ENCODE measurements at regions not wholly inside any gene's neighbourhood (a gene's known extent, or its start where the extent isn't known, plus 50 kb on each side); places are given as distances from the start of the nearest gene placed in this dataset.

DNA sequence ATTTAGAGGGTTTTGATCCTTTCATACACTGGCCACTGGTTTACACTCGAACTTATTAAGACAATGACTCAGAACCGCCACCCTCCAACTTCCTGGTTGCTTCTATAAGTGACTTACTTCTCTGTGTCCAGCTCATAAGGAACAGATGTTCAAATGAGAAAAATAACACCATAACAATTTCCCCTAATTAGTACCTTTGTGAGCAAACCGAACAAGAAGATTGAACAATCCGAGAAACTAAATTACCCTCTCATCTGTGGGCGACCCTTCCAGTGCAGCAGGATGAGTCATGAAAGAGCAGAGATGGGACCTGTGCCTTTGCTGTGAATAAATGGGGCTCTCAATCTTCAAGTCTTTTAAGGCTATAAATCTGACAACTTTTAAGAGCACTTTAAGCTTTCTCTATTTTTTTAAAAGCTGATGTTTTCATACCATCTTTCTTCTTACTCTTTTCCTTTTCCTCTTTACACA lies 146.8 kb upstream of the RASSF8 start:
- TF ChIP-seq EP300 (IDR thresholded peaks at IDR 0.05): no peak
- TF ChIP-seq POLR2A (IDR thresholded peaks at IDR 0.05): no peak
- TF ChIP-seq, protein P1, sequence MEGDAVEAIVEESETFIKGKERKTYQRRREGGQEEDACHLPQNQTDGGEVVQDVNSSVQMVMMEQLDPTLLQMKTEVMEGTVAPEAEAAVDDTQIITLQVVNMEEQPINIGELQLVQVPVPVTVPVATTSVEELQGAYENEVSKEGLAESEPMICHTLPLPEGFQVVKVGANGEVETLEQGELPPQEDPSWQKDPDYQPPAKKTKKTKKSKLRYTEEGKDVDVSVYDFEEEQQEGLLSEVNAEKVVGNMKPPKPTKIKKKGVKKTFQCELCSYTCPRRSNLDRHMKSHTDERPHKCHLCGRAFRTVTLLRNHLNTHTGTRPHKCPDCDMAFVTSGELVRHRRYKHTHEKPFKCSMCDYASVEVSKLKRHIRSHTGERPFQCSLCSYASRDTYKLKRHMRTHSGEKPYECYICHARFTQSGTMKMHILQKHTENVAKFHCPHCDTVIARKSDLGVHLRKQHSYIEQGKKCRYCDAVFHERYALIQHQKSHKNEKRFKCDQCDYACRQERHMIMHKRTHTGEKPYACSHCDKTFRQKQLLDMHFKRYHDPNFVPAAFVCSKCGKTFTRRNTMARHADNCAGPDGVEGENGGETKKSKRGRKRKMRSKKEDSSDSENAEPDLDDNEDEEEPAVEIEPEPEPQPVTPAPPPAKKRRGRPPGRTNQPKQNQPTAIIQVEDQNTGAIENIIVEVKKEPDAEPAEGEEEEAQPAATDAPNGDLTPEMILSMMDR (IDR thresholded peaks at IDR 0.05): no peak
- intact Hi-C loops (cut with DNase I): no loop called here

DNA sequence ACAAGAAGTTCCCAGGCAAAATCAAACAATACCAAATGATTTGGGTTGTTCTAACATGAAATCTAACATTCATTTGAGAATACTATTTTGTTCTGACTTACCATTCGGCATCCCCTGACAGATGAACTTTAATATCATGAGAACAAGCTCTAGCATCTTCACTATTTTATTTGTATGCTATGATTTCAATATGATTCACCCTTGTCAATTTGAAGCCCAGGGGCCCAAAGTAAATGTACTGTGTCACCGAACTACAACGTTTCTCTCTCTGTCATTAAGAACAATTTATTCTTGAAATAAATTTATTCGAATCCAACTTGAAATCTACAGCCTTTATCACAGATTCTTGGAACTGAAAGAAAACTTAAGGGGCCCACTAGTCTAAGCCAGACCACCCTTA lies 146.2 kb upstream of the RASSF8 start:
- Histone ChIP-seq H3K4me1 (ENCODE audit: insufficient read depth) (no peaks in the 10 kb centered on the region), H3K27me3 (no peaks in the 10 kb centered on the region), H3K9me3 (no peaks in the 10 kb centered on the region), H3K27ac (no peak overlapping the region), H3K4me3 (no peak overlapping the region), H3K36me3 (no peaks in the 10 kb centered on the region)
- TF ChIP-seq, protein P1 (IDR thresholded peaks at IDR 0.05): no peak
- TF ChIP-seq POLR2A (IDR thresholded peaks at IDR 0.05) (no peak), EP300 (IDR thresholded peaks at IDR 0.05) (no peak)
- DNase-seq: no peak
- WGBS, 3 donors: 81 to 89% (median 88%) methylated on average over 4 of the region's 4 CpGs
- intact Hi-C loops (cut with DNase I): no loop called here

More for the DNA sequence above, 146.8 kb upstream of the RASSF8 start:
- Histone ChIP-seq H3K27ac (no peak overlapping the region), H3K4me3 (no peak overlapping the region), H3K4me1 (ENCODE audit: insufficient read depth) (no peaks in the 10 kb centered on the region), H3K36me3 (no peaks in the 10 kb centered on the region), H3K27me3 (no peaks in the 10 kb centered on the region), H3K9me3 (no peaks in the 10 kb centered on the region)
- 45 to 68% (median 64%) methylated on average over 5 of the region's 5 CpGs for WGBS, 3 donors
- no peak for DNase-seq

DNA sequence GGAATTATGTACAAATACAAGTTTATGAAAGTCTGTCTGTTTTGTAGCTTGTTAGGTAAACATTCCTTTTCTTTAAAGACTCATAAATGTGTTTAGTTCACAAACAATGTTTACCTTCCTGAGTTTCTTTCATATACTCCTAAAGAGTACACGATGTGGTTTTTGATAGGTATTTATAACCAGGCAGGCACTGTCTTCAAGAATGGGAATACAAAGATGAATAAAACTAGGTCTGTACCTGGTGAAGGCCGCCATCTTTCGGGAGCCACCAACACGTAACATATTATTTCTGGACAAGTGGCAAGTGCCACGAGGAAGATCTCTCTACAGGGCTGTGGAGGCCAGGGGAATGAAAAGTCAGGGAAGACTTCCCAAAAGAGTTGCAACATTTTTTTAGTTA lies 144.6 kb upstream of the RASSF8 start:
- intact Hi-C loops (cut with DNase I): no loop called here
- no peaks in the 10 kb centered on the region for H3K36me3 ChIP-seq
- TF ChIP-seq, protein P1 (IDR thresholded peaks at IDR 0.05): no peak
- TF ChIP-seq EP300 (IDR thresholded peaks at IDR 0.05) (no peak), POLR2A (IDR thresholded peaks at IDR 0.05) (no peak)
- 82 to 87% (median 85%) methylated on average over 5 of the region's 5 CpGs for WGBS, 3 donors
- H3K27me3 ChIP-seq: no peaks in the 10 kb centered on the region
- H3K4me3 ChIP-seq: no peak overlapping the region
- H3K9me3 ChIP-seq: no peaks in the 10 kb centered on the region
- no peaks in the 10 kb centered on the region for H3K4me1 ChIP-seq (ENCODE audit: insufficient read depth)
- H3K27ac ChIP-seq: no peak overlapping the region
- DNase-seq: no peak

DNA sequence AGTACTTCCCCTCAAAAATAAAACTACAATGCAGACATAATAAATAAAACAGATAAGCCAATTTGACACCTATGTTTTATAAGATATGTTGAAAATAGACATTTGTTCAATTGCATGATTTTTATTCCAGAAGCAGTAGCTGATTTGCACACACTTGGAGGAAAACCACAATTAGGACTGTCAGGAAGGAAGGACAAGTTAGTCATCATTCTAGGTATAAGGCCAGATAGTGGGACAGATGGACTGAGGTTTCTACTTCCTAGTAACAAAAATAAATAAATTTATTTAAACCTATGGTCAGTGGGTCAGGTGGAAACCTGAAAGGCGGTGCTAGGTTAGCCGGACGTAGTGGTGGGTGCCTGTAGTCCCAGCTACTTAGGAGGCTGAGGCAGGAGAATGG lies 141.8 kb upstream of the RASSF8 start:
- no peaks in the 10 kb centered on the region for H3K9me3 ChIP-seq
- H3K27ac ChIP-seq: no peak overlapping the region
- H3K36me3 ChIP-seq: no peaks in the 10 kb centered on the region
- no peaks in the 10 kb centered on the region for H3K4me1 ChIP-seq (ENCODE audit: insufficient read depth)
- 81 to 98% (median 91%) methylated on average over 3 of the region's 3 CpGs for WGBS, 3 donors
- no peaks in the 10 kb centered on the region for H3K27me3 ChIP-seq
- no peak for DNase-seq
- intact Hi-C loops (cut with DNase I): no loop called here
- TF ChIP-seq, protein P1 (IDR thresholded peaks at IDR 0.05): no peak
- TF ChIP-seq POLR2A (IDR thresholded peaks at IDR 0.05) (no peak), EP300 (IDR thresholded peaks at IDR 0.05) (no peak)
- H3K4me3 ChIP-seq: no peak overlapping the region
